Calu3 (cell line): ENCODE measurements at regions not wholly inside any gene's neighbourhood (a gene's known extent, or its start where the extent isn't known, plus 50 kb on each side); places are given as distances from the start of the nearest gene placed in this dataset.

Source experiments
- BruUV-seq: library from RNA; stranded (reverse); fragments of 400-500 nt; replicated peaks from 2 replicates; lab custom pipeline; 2021; lab: Mats Ljungman, UMichigan
- CTCF ChIA-PET: fragments of 300-600 bp; sonication (Branson Sonifier 250); formaldehyde crosslinking; loops from one replicate; lab custom pipeline; 2022; ENCODE audit warnings: antibody characterized with exemption; lab: Charles Lee
- DNase-seq: peaks from one replicate; pipeline ENCODE4 v3.0.0; 2022
- H3K27ac Mint-ChIP-seq: one replicate; pipeline ENCODE4 v1.8.0; 2022; ENCODE audit warnings: mixed read lengths; ENCODE audit not compliant: unreplicated experiment
- H3K27me3 Mint-ChIP-seq: one replicate; pipeline ENCODE4 v1.8.0; 2022; ENCODE audit warnings: mixed read lengths; ENCODE audit not compliant: unreplicated experiment
- H3K36me3 Mint-ChIP-seq: one replicate; pipeline ENCODE4 v1.8.0; 2022; ENCODE audit warnings: mild to moderate bottlenecking, moderate library complexity, mixed read lengths; ENCODE audit not compliant: insufficient read depth, unreplicated experiment
- H3K4me1 Mint-ChIP-seq: one replicate; pipeline ENCODE4 v1.8.0; 2022; ENCODE audit warnings: mild to moderate bottlenecking, low read depth, mixed read lengths; ENCODE audit not compliant: unreplicated experiment
- H3K4me3 Mint-ChIP-seq: one replicate; pipeline ENCODE4 v1.8.0; 2022; ENCODE audit warnings: mild to moderate bottlenecking, low read depth, moderate library complexity, mixed read lengths; ENCODE audit not compliant: unreplicated experiment
- H3K9me3 Mint-ChIP-seq: one replicate; pipeline ENCODE4 v1.8.0; 2022; ENCODE audit warnings: low read depth, mixed read lengths; ENCODE audit not compliant: unreplicated experiment
- intact Hi-C: fragments of 100-400 bp; cut with micrococcal nuclease; formaldehyde crosslinking; loops from one replicate; pipeline ENCODE4 v1.10.0; 2022; ENCODE audit not compliant: unreplicated experiment
- TF ChIP-seq, protein P1 (sequence below): fragments of 200-600 bp; IDR thresholded peaks from one replicate; pipeline ENCODE4 v1.8.0; 2022; ENCODE audit warnings: antibody characterized with exemption; ENCODE audit not compliant: unreplicated experiment

DNA sequence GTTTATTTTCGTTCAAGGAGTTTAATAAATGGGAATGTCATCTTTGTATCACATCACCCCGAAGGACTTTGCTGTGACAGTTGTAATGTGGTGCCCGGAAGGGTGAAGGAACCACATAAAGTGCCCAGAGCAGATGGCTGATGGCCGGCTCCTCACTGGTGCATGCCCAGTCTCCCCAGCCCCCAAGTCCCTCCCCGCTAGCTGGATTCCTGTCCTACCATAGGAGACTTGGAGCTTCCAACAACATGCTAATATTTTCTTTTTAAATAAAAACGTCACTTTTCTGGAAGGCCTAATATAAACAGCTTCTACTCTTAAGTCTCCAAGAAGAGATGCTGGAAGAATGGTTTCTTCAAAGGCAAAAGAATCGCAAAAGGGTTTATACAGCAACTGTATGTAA lies 273.9 kb upstream of the LRTM1 start:
- TF ChIP-seq, protein P1, sequence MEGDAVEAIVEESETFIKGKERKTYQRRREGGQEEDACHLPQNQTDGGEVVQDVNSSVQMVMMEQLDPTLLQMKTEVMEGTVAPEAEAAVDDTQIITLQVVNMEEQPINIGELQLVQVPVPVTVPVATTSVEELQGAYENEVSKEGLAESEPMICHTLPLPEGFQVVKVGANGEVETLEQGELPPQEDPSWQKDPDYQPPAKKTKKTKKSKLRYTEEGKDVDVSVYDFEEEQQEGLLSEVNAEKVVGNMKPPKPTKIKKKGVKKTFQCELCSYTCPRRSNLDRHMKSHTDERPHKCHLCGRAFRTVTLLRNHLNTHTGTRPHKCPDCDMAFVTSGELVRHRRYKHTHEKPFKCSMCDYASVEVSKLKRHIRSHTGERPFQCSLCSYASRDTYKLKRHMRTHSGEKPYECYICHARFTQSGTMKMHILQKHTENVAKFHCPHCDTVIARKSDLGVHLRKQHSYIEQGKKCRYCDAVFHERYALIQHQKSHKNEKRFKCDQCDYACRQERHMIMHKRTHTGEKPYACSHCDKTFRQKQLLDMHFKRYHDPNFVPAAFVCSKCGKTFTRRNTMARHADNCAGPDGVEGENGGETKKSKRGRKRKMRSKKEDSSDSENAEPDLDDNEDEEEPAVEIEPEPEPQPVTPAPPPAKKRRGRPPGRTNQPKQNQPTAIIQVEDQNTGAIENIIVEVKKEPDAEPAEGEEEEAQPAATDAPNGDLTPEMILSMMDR, result no peak
- H3K27me3 Mint-ChIP-seq, result no peaks in the 10 kb centered on the region
- no TSS peak for BruUV-seq
- H3K4me1 Mint-ChIP-seq, result no peaks in the 10 kb centered on the region
- CTCF ChIA-PET, result no interaction called here
- DNase-seq, result no peak
- no peaks in the 10 kb centered on the region for H3K36me3 Mint-ChIP-seq
- intact Hi-C loops, result no loop called here
- H3K4me3 Mint-ChIP-seq, result no peak overlapping the region
- peaks cover 10% of the 10 kb centered on the region for H3K9me3 Mint-ChIP-seq
- H3K27ac Mint-ChIP-seq, result no peak overlapping the region

DNA sequence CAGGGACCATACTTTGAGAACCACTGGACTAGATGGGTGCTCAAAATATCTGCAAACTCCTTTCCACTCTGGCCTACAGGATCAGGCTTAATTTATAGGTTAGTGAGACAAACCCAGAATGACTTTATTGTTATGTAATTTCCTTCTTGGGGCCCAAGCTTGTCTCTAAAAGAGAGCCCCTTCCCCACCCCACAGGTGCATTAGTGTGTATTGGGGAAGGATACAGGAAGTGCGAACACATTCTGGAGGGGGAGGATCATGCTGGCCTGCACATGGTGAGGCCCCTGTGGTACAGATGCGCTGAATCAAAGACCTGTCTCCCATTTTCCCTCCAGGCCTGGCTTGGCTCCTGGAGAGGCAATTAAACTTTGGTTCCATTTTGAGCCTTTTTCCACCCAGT lies 273.0 kb upstream of the LRTM1 start:
- no peak for DNase-seq
- CTCF ChIA-PET, result no interaction called here
- Mint-ChIP-seq H3K4me1 (no peaks in the 10 kb centered on the region), H3K4me3 (no peak overlapping the region), H3K27ac (no peak overlapping the region), H3K9me3 (peaks cover 10% of the 10 kb centered on the region), H3K27me3 (no peaks in the 10 kb centered on the region), H3K36me3 (no peaks in the 10 kb centered on the region)
- intact Hi-C loops, result no loop called here
- TF ChIP-seq, protein P1, result no peak
- BruUV-seq, result no TSS peak

DNA sequence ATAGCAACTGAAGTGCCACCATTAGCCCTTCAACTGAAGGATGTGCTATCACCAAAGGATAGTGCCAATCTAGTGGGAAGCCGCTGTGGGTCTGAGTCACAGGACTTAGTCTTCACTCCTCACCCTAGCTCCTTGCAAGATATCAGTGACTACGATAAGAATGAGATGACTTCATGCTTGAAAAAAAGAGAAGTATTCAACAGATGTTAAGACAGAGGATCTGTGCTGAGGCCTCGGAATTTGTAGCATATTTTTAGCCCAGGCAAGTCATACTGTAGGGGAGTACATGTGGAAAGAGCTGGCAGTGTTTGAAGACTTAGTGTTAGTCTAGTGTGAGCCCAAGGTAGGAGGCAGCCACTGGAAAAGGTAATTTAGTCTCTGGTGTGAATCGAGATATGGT lies 270.7 kb upstream of the LRTM1 start:
- no peak overlapping the region for H3K4me3 Mint-ChIP-seq
- BruUV-seq, result no TSS peak
- intact Hi-C loops, result no loop called here
- H3K27me3 Mint-ChIP-seq, result no peaks in the 10 kb centered on the region
- TF ChIP-seq, protein P1, result no peak
- H3K36me3 Mint-ChIP-seq, result no peaks in the 10 kb centered on the region
- no peak for DNase-seq
- CTCF ChIA-PET, result no interaction called here
- no peaks in the 10 kb centered on the region for H3K4me1 Mint-ChIP-seq
- H3K27ac Mint-ChIP-seq, result no peak overlapping the region
- peaks cover 10% of the 10 kb centered on the region for H3K9me3 Mint-ChIP-seq

DNA sequence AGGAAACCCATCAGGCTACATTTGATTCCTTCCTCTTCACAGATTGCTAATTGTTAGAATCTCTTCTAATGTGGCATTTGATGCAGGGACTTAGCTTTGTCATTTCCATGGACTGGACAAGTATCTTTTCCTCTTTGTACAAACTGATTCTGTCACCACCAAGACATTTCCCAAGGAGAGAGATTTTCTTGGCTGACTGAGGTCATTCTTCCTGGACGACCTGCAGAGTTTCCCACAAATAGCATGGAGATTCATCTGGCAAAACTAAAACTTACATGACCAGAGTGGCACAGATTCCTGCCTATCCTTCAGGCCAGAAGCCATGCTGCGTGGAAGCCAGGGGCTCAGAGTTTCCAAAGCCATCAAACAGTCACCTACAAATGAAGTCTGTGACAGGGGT lies 269.2 kb upstream of the LRTM1 start:
- Mint-ChIP-seq H3K9me3 (peaks cover 10% of the 10 kb centered on the region), H3K36me3 (no peaks in the 10 kb centered on the region), H3K4me3 (no peak overlapping the region), H3K27ac (no peak overlapping the region), H3K27me3 (no peaks in the 10 kb centered on the region), H3K4me1 (no peaks in the 10 kb centered on the region)
- BruUV-seq, result no TSS peak
- CTCF ChIA-PET, result no interaction called here
- TF ChIP-seq, protein P1, result no peak
- intact Hi-C loops, result no loop called here
- no peak for DNase-seq
